Endothelial cell of umbilical vein (primary cell): ENCODE measurements at regions not wholly inside any gene's neighbourhood (a gene's known extent, or its start where the extent isn't known, plus 50 kb on each side); places are given as distances from the start of the nearest gene placed in this dataset.

Experiments used
- BruUV-seq: library from RNA; stranded (reverse); fragments of 400-500 nt; replicated peaks from 2 replicates; lab custom pipeline; 2021; lab: Mats Ljungman, UMichigan
- CTCF ChIA-PET: fragments of 300-600, 350-600 bp; sonication (Branson Sonifier 250); formaldehyde crosslinking; loops from one replicate; lab custom pipeline; 2021; ENCODE audit warnings: antibody characterized with exemption, inconsistent platforms; lab: Charles Lee
- POLR2A ChIA-PET: fragments of 300-600, 350-600 bp; sonication (Branson Sonifier 250); formaldehyde crosslinking; loops from one replicate; lab custom pipeline; 2021; ENCODE audit warnings: antibody characterized with exemption, inconsistent platforms; lab: Charles Lee
- DNase-seq: peaks from one replicate; pipeline ENCODE4 v3.0.0-alpha.2; 2011; ENCODE audit warnings: low read depth, low spot score
- FAIRE-seq: peaks from 2 replicates; lab custom pipeline; 2011; peaks lifted over from hg19 to GRCh38; lab: Jason Lieb, UNC
- H2AFZ ChIP-seq: 2 replicates; pipeline ENCODE4 v1.6.0; 2012; ENCODE audit warnings: low read depth, low read length, control low read depth, inconsistent platforms
- H3K27ac ChIP-seq: 2 replicates; pipeline ENCODE4 v1.5.1; 2011; ENCODE audit warnings: low read depth, mild to moderate bottlenecking, control low read depth, low read length, moderate library complexity; ENCODE audit not compliant: insufficient read depth
- H3K27me3 ChIP-seq, 2 experiments: 2 replicates each; pipeline versions ENCODE4 v1.6.0 to v1.6.1; 2011; ENCODE audit warnings: low read length in 2 of 2, mixed read lengths in 1 of 2; ENCODE audit not compliant: control insufficient read depth in 2 of 2, insufficient read depth in 2 of 2
- H3K36me3 ChIP-seq, 2 experiments: 2 replicates in 1 of 2; 3 replicates in 1 of 2; pipeline ENCODE4 v1.5.1; 2011; ENCODE audit warnings: low read length in 2 of 2, mild to moderate bottlenecking in 1 of 2, moderate library complexity in 1 of 2; ENCODE audit not compliant: control insufficient read depth in 2 of 2, insufficient read depth in 2 of 2; ENCODE audit errors: extremely low read depth in 1 of 2
- H3K4me1 ChIP-seq: 3 replicates; pipeline ENCODE4 v1.5.1; 2011; ENCODE audit warnings: mild to moderate bottlenecking, low read length; ENCODE audit not compliant: control insufficient read depth, insufficient read depth; ENCODE audit errors: extremely low read depth
- H3K4me2 ChIP-seq: 2 replicates; pipeline ENCODE4 v1.6.1; 2011; ENCODE audit warnings: low read length, control low read depth, mixed read lengths; ENCODE audit not compliant: insufficient read depth
- H3K4me3 ChIP-seq, 3 experiments: fragments of 200-600 bp in 1 of 3; sonication (generic), shearing (Covaris generic) in 1 of 3; replicated peaks in 1 of 3; 2 replicates each; pipeline ENCODE4 v1.5.1; 2011 to 2016; ENCODE audit warnings: control low read depth in 3 of 3, low read length in 3 of 3, mild to moderate bottlenecking in 2 of 3, inconsistent platforms in 1 of 3, low read depth in 1 of 3, moderate library complexity in 1 of 3; ENCODE audit not compliant: insufficient read depth in 1 of 3
- H3K79me2 ChIP-seq: 2 replicates; pipeline ENCODE4 v1.6.0; 2012; ENCODE audit warnings: low read length, inconsistent platforms; ENCODE audit not compliant: control insufficient read depth, insufficient read depth
- H3K9ac ChIP-seq: replicated peaks from 2 replicates; pipeline ENCODE3; 2011; ENCODE audit warnings: low read length, control low read depth; ENCODE audit not compliant: insufficient read depth; ENCODE audit errors: extremely low read depth
- H3K9me1 ChIP-seq: replicated peaks from 3 replicates; pipeline ENCODE4 v1.6.0; 2011; ENCODE audit warnings: mild to moderate bottlenecking, low read length; ENCODE audit not compliant: control insufficient read depth, insufficient read depth; ENCODE audit errors: extremely low read depth
- H3K9me3 ChIP-seq: replicated peaks from 2 replicates; pipeline ENCODE4 v1.5.1; 2012; ENCODE audit warnings: low read length, inconsistent platforms; ENCODE audit not compliant: control insufficient read depth, insufficient read depth
- H4K20me1 ChIP-seq: replicated peaks from 2 replicates; pipeline ENCODE3; 2011; ENCODE audit warnings: mild to moderate bottlenecking, low read length; ENCODE audit not compliant: control insufficient read depth, insufficient read depth; ENCODE audit errors: extremely low read depth
- CTCF ChIP-seq, 2 donors: IDR thresholded peaks; 1 replicate in 1 of 2; 2 replicates in 1 of 2; pipeline ENCODE4 v1.5.1; 2011; ENCODE audit warnings: low read length in 2 of 2, mild to moderate bottlenecking in 2 of 2, moderate library complexity in 2 of 2, control low read depth in 1 of 2, inconsistent platforms in 1 of 2, low read depth in 1 of 2; ENCODE audit not compliant: insufficient read depth in 1 of 2; ENCODE audit errors: extremely low read depth in 1 of 2
- EZH2 ChIP-seq: IDR thresholded peaks from 2 replicates; pipeline ENCODE4 v1.6.1; 2012; ENCODE audit warnings: borderline replicate concordance, low read depth, mild to moderate bottlenecking, moderate library complexity, low read length, inconsistent platforms; ENCODE audit not compliant: severe bottlenecking
- FOS ChIP-seq: IDR thresholded peaks from 2 replicates; pipeline ENCODE4 v1.6.1; 2011; ENCODE audit warnings: mild to moderate bottlenecking, low read length, moderate library complexity, borderline replicate concordance; ENCODE audit not compliant: insufficient read depth
- GATA2 ChIP-seq: IDR thresholded peaks from 2 replicates; pipeline ENCODE4 v1.7.0; 2011; ENCODE audit warnings: low read depth, mild to moderate bottlenecking, moderate library complexity, mixed read lengths, low read length; ENCODE audit not compliant: insufficient read length, insufficient read depth
- JUN ChIP-seq: IDR thresholded peaks from 2 replicates; pipeline ENCODE4 v1.6.1; 2011; ENCODE audit warnings: borderline replicate concordance, low read depth; ENCODE audit not compliant: insufficient read length, insufficient read depth
- MAX ChIP-seq: IDR thresholded peaks from 2 replicates; pipeline ENCODE4 v1.6.1; 2011; ENCODE audit not compliant: insufficient read depth, insufficient read length
- MYC ChIP-seq: IDR thresholded peaks from one replicate; pipeline ENCODE4 v1.6.1; 2011; ENCODE audit warnings: mild to moderate bottlenecking, low read depth, low read length
- POLR2A ChIP-seq: IDR thresholded peaks from 2 replicates; pipeline ENCODE4 v1.6.1; 2012; ENCODE audit warnings: low read depth, mild to moderate bottlenecking, control low read depth, low read length
- POLR2AphosphoS5 ChIP-seq: IDR thresholded peaks from 2 replicates; pipeline ENCODE4 v1.6.1; 2012; ENCODE audit warnings: low read depth, mild to moderate bottlenecking, control low read depth, low read length, moderate library complexity; ENCODE audit not compliant: insufficient read depth
- dilution Hi-C: fragments of 300-500 bp; cut with MboI; formaldehyde crosslinking; loops from one replicate; pipeline ENCODE4 v1.15.0; 2019; ENCODE audit warnings: low sequenced_read_pairs; ENCODE audit not compliant: extremely low pct_ligation_motif_present
- intact Hi-C: fragments of 100-400 bp; cut with micrococcal nuclease; formaldehyde crosslinking; loops from one replicate; pipeline ENCODE4 v1.10.0; 2022

GRCh38 chr9:115234094-115234493, 116.1 kb upstream of the TNC start:
- H4K20me1 ChIP-seq = no peaks in the 10 kb centered on the region
- H3K4me1 ChIP-seq = no peaks in the 10 kb centered on the region
- no peaks in the 10 kb centered on the region for H3K27me3 ChIP-seq
- H3K9me3 ChIP-seq = no peaks in the 10 kb centered on the region
- no peak overlapping the region for H3K27ac ChIP-seq
- no peak overlapping the region for H2AFZ ChIP-seq
- no peak for DNase-seq
- H3K9ac ChIP-seq = no peak overlapping the region
- H3K9me1 ChIP-seq = no peaks in the 10 kb centered on the region
- CTCF ChIA-PET = no interaction called here
- POLR2A ChIA-PET = no interaction called here
- H3K36me3 ChIP-seq = no peaks in the 10 kb centered on the region
- intact Hi-C loops (no loop called here), dilution Hi-C loops (no loop called here)
- no peak overlapping the region for H3K4me2 ChIP-seq
- no TSS peak for BruUV-seq
- no peak overlapping the region for H3K4me3 ChIP-seq
- no peaks in the 10 kb centered on the region for H3K79me2 ChIP-seq
- no peak for FAIRE-seq
- TF ChIP-seq POLR2AphosphoS5 = no peak
- TF ChIP-seq MAX = no peak
- TF ChIP-seq POLR2A = no peak
- TF ChIP-seq EZH2 = no peak
- TF ChIP-seq JUN = no peak
- TF ChIP-seq MYC = no peak
- no peak for TF ChIP-seq GATA2
- TF ChIP-seq CTCF (IDR thresholded peaks at IDR 0.05; ENCODE audit: extremely low read depth in 1 of 2, insufficient read depth in 1 of 2, low read depth in 1 of 2, low read length in 2 of 2) = no peak
- no peak for TF ChIP-seq FOS
